Loucy (cell line): ENCODE measurements at regions not wholly inside any gene's neighbourhood (a gene's known extent, or its start where the extent isn't known, plus 50 kb on each side); places are given as distances from the start of the nearest gene placed in this dataset.

ENCODE experiments used
- H2AFZ ChIP-seq: fragments of 200-600 bp; sonication (generic); 2 replicates; pipeline ENCODE4 v1.6.0; 2016; ENCODE audit warnings: antibody characterized with exemption, mild to moderate bottlenecking, low read length, moderate library complexity
- H3F3A ChIP-seq: fragments of 200-600 bp; 2 replicates; pipeline ENCODE4 v1.6.0; 2016; ENCODE audit warnings: antibody characterized with exemption, low read depth, mild to moderate bottlenecking
- H3K27me3 ChIP-seq: fragments of 200-600 bp; sonication (generic); 2 replicates; pipeline ENCODE4 v1.6.1; 2014; ENCODE audit warnings: low read length, mild to moderate bottlenecking; ENCODE audit not compliant: insufficient read depth, poor library complexity, severe bottlenecking
- H3K36me3 ChIP-seq: fragments of 200-600 bp; sonication (generic); 2 replicates; pipeline ENCODE4 v1.6.1; 2016; ENCODE audit warnings: low read length; ENCODE audit not compliant: insufficient read depth
- H3K4me1 ChIP-seq: fragments of 200-600 bp; sonication (generic); 2 replicates; pipeline ENCODE4 v1.5.1; 2014; ENCODE audit warnings: low read length, mild to moderate bottlenecking; ENCODE audit not compliant: insufficient read depth, poor library complexity, severe bottlenecking
- H3K4me2 ChIP-seq: fragments of 200-600 bp; sonication (generic); 2 replicates; pipeline ENCODE4 v1.6.0; 2014; ENCODE audit warnings: antibody characterized with exemption, low read length, low read depth, mild to moderate bottlenecking; ENCODE audit not compliant: poor library complexity, severe bottlenecking
- H3K4me3 ChIP-seq: fragments of 200-600 bp; sonication (generic); 2 replicates; pipeline ENCODE4 v1.5.1; 2014; ENCODE audit warnings: low read length, mild to moderate bottlenecking, mixed read lengths; ENCODE audit not compliant: poor library complexity, severe bottlenecking
- H3K79me2 ChIP-seq: fragments of 200-600 bp; sonication (generic); 2 replicates; pipeline ENCODE4 v1.6.1; 2014; ENCODE audit warnings: low read length; ENCODE audit not compliant: insufficient read depth
- H3K9ac ChIP-seq: fragments of 200-600 bp; sonication (generic); 2 replicates; pipeline ENCODE4 v1.6.0; 2014; ENCODE audit warnings: mild to moderate bottlenecking, low read depth, low read length, moderate library complexity; ENCODE audit not compliant: poor library complexity, severe bottlenecking
- H3K9me2 ChIP-seq: fragments of 200-600 bp; sonication (generic); replicated peaks from 2 replicates; pipeline ENCODE4 v1.6.1; 2016; ENCODE audit warnings: low read depth, low read length, mixed read lengths
- H3K9me3 ChIP-seq: fragments of 200-600 bp; sonication (generic); 2 replicates; pipeline ENCODE4 v1.6.1; 2014; ENCODE audit warnings: mild to moderate bottlenecking, antibody characterized with exemption, low read length, low read depth; ENCODE audit not compliant: insufficient read depth
- H4K20me1 ChIP-seq: fragments of 200-600 bp; sonication (generic); 2 replicates; pipeline ENCODE4 v1.6.0; 2014; ENCODE audit warnings: antibody characterized with exemption, low read length, mild to moderate bottlenecking; ENCODE audit not compliant: insufficient read depth, poor library complexity, severe bottlenecking
- EZH2phosphoT487 ChIP-seq: fragments of 200-600 bp; IDR thresholded peaks from 2 replicates; pipeline ENCODE4 v1.6.1; 2018; ENCODE audit warnings: antibody characterized with exemption, mild to moderate bottlenecking, moderate library complexity, borderline replicate concordance
- TF ChIP-seq, protein P1 (sequence below): fragments of 200-600 bp; sonication (generic); conservative IDR thresholded peaks from 2 replicates; pipeline ENCODE4 v1.5.1; 2014; ENCODE audit warnings: mild to moderate bottlenecking, antibody characterized with exemption, low read length

DNA sequence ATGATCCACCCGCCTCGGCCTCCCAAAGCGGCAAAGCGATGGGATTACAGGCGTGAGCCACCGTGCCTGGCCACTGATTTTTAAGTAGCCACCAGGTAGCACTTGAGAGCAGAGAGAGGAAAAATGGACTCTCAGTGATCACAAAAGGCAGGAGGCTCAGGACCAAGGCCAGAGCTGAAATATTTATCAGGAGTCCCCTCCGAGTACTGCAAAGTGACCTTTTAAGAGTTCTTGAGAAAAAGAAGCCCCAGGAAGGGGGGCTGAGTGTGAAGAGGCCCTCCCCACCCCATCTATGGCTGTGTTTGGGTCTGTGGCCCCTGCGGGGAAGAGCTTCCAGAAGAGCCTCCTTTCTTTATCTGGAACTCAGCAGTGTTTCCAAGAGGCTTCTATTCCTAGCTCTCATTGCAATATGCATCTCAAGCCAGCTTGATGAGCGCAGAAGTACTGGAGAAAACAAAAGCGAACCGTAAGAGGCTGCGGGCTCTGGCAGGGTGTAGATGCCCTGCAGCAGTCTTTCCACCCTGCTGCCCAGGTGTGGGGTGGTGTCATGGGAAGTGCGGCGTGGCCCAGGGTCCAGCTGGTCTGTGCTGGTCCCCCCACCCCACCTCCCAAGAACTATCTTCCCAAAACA lies 75.5 kb upstream of the CDK20 start:
- no peaks in the 10 kb centered on the region for H3K79me2 ChIP-seq

DNA sequence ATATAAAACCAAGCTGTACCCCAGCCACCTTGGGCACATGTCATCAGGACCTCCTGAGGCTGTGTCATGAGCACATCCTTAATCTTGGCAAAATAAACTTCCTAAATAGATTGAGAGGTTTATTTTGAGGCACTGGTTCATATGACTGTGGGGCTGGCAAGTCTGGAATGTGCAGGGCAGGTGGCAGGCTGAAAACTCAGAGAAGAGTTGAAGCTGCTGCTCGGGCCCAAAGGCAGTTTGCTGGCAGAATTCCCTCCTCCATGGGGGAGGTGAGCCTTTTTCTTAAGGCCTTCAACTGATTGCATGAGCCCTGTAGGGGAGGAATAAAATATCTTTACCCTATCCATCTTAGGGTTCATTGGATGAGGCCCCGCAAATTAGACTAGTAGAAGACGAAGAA lies 72.2 kb upstream of the CDK20 start:
- Histone ChIP-seq H3K79me2 (no peaks in the 10 kb centered on the region), H4K20me1 (no peaks in the 10 kb centered on the region), H3K9me2 (no peaks in the 10 kb centered on the region), H3K27me3 (no peaks in the 10 kb centered on the region), H2AFZ (no peak overlapping the region), H3K4me3 (no peak overlapping the region), H3K9me3 (peaks cover 9% of the 10 kb centered on the region; the same call in 1 of the 2 replicates), H3K4me2 (no peak overlapping the region), H3K9ac (no peak overlapping the region), H3F3A (no peaks in the 10 kb centered on the region), H3K36me3 (no peaks in the 10 kb centered on the region), H3K4me1 (no peaks in the 10 kb centered on the region)
- TF ChIP-seq, protein P1, sequence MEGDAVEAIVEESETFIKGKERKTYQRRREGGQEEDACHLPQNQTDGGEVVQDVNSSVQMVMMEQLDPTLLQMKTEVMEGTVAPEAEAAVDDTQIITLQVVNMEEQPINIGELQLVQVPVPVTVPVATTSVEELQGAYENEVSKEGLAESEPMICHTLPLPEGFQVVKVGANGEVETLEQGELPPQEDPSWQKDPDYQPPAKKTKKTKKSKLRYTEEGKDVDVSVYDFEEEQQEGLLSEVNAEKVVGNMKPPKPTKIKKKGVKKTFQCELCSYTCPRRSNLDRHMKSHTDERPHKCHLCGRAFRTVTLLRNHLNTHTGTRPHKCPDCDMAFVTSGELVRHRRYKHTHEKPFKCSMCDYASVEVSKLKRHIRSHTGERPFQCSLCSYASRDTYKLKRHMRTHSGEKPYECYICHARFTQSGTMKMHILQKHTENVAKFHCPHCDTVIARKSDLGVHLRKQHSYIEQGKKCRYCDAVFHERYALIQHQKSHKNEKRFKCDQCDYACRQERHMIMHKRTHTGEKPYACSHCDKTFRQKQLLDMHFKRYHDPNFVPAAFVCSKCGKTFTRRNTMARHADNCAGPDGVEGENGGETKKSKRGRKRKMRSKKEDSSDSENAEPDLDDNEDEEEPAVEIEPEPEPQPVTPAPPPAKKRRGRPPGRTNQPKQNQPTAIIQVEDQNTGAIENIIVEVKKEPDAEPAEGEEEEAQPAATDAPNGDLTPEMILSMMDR, result no peak
- no peak for TF ChIP-seq EZH2phosphoT487

More for the DNA sequence above, 75.5 kb upstream of the CDK20 start:
- Histone ChIP-seq H3K9me2 (no peaks in the 10 kb centered on the region), H3K4me2 (no peak overlapping the region), H3K4me1 (no peaks in the 10 kb centered on the region), H3K27me3 (no peaks in the 10 kb centered on the region), H4K20me1 (no peaks in the 10 kb centered on the region), H3K9ac (no peak overlapping the region), H2AFZ (no peak overlapping the region), H3K9me3 (peaks cover 8% of the 10 kb centered on the region; the same call in 1 of the 2 replicates), H3K36me3 (no peaks in the 10 kb centered on the region), H3F3A (no peaks in the 10 kb centered on the region), H3K4me3 (no peak overlapping the region)
- no peak for TF ChIP-seq EZH2phosphoT487
- TF ChIP-seq, protein P1, result no peak

DNA sequence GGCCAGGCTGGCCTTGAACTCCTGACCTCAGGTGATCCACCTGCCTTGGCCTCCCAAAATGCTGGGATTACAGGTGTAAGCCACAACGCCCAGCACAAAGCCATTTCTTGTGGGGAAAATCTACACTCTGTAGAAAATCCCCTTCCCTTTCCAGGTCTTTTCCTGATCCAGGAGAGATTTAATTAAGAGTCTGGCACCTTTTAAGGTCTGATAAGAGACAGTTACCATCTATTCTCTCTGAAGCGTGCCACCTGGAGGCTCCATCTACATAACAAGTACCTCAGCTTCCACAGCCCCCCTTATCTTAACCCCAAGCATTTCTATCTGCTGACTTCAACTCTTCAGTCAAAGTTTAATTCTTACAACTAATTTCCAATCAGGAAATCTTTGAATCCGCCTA lies 71.4 kb upstream of the CDK20 start:
- Histone ChIP-seq H3F3A (no peaks in the 10 kb centered on the region), H3K27me3 (no peaks in the 10 kb centered on the region), H3K4me2 (no peak overlapping the region), H3K4me3 (no peak overlapping the region), H3K4me1 (no peaks in the 10 kb centered on the region), H3K9me2 (no peaks in the 10 kb centered on the region), H3K9ac (no peak overlapping the region), H3K79me2 (no peaks in the 10 kb centered on the region), H3K36me3 (no peaks in the 10 kb centered on the region), H4K20me1 (no peaks in the 10 kb centered on the region), H2AFZ (no peak overlapping the region), H3K9me3 (peaks cover 9% of the 10 kb centered on the region; the same call in 1 of the 2 replicates)
- no peak for TF ChIP-seq EZH2phosphoT487
- TF ChIP-seq, protein P1, result no peak
